CD4-positive, alpha-beta T cell treated with Interleukin-2 at 100 ng/mL for 4 hours (primary cell): ENCODE measurements at regions not wholly inside any gene's neighbourhood (a gene's known extent, or its start where the extent isn't known, plus 50 kb on each side); places are given as distances from the start of the nearest gene placed in this dataset.
"Not testable (repeated sequence)": the region's sequence is repeated elsewhere in the genome, so short reads cannot be mapped to it uniquely, and the experiment has no call there.

ENCODE experiments used
- DNase-seq: peaks from one replicate; pipeline ENCODE4 v3.0.0-alpha.2; 2020; ENCODE audit warnings: low spot score

DNA sequence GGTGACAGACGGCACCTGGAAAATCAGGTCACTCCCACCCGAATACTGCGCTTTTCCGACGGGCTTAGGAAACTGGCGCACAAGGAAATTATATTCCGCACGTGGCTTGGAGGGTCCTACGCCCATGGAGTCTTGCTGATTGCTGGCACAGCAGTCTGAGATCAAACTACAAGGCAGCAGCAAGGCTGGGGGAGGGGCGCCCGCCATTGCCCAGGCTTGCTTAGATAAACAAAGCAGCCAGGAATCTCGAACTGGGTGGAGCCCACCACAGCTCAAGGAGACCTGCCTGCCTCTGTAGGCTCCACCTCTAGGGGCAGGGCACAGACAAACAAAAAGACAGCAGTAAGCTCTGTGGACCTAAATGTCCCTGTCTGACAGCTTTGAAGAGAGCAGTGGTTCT is 394.3 kb downstream of the PTH2R start:
- not testable (repeated sequence) for DNase-seq

DNA sequence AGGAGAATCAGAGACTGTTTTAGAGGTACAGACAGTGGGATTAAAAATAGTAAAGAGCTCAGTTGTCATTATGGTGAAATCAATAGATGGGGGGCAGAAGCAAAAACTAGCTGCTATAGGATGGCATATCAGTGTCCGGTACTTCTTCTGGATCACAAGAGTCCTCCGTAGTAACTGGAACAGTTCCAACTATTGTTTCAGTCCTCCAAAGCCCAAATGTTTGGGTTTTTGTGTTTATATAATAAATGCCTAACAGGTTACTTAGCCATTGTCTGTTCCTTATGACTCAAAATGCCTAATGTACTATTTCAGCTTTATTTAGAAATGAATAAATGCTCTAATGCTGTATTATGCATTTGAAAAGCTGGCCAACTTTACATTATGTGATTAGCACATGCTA is 401.2 kb downstream of the PTH2R start:
- no peak for DNase-seq

DNA sequence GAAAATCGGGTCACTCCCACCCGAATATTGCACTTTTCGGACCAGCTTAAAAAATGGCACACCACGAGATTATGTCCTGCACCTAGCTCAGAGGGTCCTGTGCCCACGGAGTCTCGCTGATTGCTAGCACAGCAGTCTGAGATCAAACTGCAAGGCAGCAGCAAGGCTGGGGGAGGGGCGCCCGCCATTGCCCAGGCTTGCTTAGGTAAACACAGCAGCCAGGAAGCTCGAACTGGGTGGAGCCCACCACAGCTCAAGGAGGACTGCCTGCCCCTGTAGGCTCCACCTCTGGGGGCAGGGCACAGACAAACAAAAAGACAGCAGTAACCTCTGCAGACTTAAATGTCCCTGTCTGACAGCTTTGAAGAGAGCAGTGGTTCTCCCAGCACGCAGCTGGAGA is 405.3 kb downstream of the PTH2R start:
- DNase-seq: not testable (repeated sequence)

DNA sequence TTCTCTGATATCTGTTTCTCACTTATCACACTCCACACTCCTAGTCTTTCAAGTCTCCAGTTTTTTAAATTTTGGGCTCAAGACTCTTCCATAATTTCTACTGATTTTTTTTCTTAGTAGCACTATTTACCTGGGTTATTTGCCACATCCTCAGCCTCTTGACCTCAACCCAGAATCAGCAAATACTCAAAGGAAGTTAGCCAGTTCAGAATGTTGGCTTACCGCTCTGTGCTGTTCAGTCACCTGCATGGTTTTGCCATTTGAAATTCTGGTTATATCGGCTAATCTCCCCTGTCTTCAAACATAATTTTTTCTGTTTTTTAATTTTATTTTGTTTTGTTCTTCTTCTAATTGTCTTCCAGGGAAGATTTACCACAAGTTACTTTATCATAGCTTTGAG is 412.6 kb downstream of the PTH2R start:
- DNase-seq: no peak

DNA sequence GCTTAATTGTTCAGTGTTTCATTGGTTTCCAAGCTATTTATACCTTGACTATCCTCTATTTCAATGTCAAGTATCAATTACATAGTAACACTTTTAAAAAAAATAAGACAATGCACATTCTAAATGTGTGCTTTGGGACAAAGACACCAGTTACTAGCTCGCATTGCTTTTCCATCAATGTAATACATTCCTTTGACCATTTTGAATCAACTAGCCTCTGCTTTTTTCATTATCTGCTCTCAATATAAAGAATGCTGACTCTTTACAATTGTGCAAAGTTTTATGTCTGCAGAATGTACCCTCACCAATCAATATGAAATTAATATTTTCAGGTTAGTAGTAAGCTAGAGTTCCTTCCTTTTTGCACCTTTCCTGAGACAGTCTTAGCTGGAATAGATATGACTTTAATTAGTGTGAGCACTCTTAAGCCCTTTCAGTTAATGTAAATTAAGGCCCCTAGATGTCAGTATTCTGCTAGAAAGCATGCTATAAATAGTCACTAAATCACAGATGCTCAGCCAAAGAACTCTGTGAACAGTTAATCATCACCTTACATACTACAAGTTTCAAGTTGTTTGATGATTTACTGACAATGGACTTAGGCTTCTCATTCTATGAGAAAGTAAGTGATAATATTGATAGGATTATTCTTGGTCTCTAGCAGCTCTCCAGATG is 413.6 kb downstream of the PTH2R start:
- no peak for DNase-seq

DNA sequence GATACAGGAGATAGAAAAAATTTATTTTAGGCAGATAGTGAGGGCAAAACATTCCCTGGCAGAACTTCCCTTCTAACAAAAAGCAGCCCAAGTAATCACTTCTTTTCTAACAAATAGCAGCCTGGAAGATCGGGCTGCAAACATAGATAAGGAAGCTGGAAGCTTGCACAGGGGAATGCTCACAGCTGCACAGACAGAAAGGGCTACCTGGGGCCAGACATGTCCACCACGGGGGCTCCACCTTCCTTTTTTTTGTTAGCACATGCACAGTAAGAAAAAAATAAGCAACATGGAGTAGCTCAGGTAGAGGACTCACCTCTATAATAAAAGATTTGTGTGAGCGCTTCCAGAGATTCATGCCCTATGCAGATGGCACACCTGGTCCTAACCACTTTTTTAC is 420.5 kb downstream of the PTH2R start:
- DNase-seq: no peak

DNA sequence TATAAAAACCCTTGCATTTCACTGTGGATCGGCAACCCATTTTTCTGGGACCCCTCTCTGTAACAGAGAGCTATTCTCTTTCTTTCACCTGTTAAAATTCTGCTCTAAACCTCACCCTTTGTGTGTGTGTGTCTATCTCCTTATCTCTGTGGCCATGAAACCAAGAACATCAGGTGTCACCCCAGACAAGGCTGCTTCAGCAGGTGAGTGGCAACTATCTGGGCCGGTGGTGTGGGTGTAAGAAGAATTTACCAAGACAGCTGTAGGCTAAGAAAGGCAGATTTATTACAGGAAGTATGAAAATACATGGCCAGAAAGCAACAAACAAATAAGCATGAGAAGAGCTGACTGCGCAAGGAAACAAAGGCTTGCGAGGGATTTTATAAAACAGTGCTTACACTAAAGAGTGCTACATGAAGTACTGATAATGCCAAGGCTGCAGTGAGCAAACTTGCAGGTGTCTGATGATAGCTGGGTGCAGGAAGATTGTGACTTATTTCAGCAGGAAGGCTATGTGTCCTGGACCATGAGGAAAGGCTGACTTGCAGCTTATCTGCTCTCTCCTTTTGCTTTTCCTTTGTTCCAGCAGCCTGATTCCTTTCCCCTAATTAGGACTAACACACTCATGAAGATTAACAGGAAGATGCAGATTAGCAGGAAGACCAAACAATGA is 421.1 kb downstream of the PTH2R start:
- DNase-seq: no peak

DNA sequence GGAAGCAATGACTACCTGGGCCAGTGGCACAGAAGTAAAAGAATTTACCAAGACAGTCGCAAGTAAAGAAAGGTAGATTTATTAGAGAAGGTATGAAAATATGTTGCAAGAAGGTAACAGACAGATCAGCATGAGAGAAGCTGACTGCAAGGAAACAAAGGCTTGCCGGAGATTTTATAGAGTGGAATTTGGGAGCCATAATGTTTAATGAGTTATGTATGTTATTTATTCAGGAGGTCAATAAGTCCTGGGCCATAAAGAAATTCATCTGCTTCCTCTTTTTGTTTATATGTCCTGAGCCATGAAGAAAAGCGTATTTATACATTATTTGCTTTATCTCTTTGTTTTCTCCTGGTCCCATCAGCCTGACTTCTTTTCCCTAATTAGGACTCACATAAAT is 423.6 kb downstream of the PTH2R start:
- no peak for DNase-seq

DNA sequence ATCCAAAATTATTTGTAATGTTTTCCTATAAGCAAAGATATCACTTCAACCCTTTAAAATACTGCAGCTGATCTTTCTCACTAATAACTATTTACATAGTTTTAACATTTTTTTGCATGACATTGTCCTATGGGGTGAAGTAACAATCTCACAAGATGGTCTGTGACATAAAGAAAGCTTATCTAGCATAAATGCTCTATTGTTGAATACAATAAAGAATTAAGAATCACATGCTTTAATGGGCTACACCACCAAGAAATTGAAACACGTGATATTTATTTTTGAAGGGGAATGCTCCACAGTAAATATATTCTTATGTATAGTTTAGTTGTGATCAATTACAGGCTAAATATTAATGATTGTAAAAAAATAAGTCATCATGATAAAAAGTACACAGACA is 441.1 kb downstream of the PTH2R start:
- DNase-seq: no peak

DNA sequence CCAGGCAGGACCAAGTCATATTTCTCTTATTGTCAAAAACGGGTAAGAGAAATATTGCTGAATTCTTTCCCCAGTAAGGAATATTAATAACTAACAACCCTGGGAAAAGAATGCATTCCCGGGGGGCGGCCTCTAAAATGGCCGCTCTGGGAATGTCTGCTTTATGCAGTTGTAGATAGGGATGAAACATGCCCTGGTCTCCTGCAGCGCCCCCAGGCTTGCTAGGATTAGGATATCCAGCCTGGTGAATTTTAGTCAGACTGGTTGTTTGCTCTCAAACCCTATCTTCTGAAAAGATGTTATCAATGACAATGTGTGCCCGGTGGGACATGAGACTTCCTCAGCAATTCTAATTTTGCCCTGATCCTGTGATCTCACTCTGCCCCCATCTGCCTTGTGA is 448.1 kb downstream of the PTH2R start:
- no peak for DNase-seq

DNA sequence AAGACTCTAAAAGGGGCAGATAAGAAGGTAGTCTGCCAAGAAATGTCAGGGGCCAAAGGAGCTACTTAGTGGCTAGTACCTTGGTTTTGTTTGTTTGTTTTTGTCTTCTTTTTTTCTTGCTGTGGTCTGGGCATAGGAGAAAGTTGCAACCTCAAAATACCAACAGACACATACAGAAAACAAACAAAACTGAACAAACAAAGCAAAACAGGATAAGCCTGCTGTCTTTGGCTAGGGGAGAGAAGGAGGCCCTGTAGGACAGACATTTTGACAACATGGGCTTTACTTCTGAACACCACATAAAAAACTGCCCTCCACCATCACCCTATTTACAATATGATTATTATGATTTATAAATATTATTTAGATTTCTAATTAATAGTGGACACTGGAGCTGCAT is 460.8 kb downstream of the PTH2R start:
- DNase-seq: no peak

DNA sequence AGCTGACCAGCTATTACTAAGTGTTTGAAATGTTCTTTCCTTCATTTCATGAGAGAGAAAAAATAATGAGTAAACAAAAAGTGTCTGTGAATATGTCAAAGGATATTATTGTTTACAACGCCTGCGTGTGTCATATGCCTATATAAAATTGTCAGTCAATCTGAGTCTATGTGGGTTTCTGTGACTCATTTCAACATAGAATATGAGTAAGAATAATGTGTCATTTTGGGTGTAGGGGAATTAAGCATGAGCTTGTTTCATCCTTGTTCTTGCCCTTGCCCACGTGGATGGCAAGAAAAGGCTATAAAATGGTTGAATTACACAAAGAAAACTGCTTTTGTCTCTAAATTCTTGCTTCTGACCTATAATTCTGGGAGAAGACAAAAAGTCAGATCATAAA is 466.0 kb downstream of the PTH2R start:
- no peak for DNase-seq

DNA sequence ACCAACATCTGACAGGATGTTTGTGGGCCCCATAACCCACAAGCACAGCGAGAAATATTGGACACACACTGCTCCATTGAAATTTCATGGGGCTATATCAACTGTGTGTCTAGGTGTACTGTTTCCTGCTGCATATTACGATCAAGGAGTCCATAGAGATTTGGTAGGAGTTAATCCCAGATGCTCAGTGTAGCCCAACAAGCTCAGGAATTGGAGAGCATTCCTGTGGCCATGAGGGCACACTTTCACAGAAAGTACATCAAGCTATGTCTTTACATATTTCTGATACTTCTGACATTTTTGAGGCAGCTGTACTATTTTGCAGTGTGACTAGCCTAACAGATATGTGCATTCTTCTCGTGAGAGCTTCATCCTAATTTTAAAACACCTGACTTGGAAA is 473.1 kb downstream of the PTH2R start:
- no peak for DNase-seq

DNA sequence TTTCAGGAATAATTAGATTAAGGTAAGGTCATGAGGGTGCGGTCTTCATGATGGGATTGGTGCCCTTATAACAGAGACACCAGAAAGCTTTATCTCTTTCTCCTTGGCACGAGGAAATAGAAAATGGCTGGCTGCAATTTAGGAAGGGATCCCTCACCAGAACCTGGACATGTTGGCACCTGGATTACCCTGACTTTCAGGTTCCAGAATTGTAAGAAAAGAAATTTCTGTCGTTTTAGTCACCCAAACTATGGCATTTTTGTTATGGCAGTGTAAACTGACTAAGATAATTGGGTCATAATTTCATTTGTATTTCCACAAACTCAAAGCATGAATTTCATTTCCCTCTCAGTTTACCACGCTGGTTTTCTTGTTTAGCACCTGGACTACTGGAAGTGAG is 473.6 kb downstream of the PTH2R start:
- no peak for DNase-seq

DNA sequence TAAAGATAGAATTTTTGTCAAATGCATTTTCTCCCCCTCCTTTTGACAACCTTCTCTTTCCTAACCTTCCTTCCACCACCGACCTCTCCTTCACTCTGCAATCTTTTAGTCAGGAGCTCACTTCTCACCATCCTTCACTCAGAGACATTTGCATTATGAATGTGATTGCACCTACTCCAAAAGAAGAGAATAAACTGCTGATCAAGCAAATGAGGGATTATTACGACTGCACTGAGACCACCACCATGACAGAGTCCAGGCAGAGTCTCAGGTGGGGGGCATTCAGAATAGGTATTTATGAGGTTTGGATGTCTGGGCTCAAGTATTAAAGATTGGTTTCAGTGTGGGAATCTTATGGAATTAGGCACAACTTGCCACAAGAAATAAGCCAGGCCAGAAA is 483.9 kb downstream of the PTH2R start:
- DNase-seq: no peak

DNA sequence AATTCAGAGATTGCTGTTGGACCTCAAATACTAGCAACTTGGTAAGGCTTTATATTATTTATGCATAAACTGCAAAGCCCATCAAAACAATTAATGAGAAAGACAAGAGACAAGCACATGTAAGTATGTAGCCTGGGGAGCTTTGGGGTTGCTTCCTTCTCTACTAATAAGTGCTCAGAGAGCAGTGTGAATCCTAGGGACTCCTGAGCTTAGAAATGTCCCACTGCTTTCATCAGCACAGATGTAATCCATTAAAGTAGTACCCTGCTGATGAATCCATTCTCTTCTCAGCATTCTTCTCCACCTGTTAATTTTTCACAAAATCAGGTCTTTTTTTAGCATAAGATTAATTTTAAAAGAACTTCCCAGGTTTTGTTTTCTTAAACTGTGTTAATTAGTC is 485.6 kb downstream of the PTH2R start:
- no peak for DNase-seq

DNA sequence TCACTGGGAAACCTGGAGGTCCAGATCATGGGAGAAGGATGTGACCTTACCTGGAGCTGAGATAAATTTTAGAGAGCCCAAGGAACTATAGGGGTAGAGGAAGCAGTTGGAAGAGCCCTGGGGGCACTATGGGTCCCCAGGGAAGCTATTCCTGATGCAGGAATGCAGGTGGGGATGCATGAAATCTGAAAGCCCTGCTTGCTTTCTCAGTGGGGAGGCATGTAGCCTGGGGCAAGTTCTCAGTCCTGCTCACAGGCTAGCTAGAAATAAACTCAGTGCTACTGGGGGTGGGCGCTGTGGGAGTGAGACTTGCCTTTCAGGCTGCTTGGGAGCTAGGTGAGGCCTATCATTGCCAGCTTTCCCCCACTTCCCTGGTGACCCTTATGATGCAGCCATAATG is 499.7 kb downstream of the PTH2R start:
- no peak for DNase-seq

DNA sequence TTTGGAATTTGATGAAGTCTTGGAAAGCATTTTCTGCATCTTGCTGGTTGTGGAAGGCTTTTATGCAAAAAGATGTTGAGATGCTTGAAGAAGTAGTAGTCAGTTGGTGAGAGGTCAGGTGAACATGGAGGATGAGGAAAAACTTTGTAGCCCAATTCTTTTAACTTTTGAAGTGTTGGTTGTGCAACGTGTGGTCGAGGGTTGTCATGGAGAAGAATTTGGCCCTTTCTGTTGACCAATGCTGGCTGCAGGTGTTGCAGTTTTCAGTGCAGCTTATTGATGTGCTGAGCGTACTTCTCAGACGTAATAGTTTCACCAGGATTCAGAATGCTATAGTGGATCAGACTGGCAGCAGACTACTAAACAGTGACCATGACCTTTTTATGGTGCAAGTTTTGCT is 508.4 kb upstream of the MAP2 start:
- no peak for DNase-seq

DNA sequence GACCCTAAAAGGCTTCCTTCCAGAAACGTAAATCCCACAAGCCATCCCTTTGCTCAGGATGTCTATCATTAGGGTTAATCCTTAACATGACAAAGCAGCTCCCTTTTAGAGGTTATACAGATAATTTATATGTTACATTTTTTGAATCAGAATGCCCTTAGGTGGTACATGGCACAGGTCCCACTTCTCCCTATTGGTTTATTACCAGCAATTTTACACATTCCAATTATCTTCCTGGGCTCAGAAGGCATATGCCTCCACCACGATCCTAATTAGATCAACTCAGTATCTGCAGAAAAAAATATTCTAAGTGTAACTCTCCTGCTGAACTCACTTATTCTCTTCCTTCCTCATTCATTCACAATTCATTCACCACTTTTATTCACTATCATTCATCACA is 507.0 kb upstream of the MAP2 start:
- DNase-seq: no peak

DNA sequence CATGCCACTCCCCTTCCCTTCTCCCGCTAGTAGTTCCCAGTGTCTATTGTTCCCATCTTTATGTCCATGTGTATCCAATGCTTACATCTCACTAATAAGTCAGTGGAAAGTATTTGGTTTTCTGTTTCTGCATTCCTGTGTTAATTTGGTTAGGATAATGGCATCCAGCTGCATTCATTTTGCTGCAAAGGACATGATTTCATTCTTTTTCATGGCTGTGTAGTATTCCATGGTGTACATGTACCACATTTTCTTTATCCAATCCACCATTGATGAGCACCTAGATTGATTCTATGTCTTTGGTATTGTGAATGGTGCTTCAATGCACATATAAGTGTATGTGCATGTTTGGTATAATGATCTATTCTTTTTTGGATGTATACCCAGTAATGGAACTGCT is 502.5 kb upstream of the MAP2 start:
- not testable (repeated sequence) for DNase-seq

DNA sequence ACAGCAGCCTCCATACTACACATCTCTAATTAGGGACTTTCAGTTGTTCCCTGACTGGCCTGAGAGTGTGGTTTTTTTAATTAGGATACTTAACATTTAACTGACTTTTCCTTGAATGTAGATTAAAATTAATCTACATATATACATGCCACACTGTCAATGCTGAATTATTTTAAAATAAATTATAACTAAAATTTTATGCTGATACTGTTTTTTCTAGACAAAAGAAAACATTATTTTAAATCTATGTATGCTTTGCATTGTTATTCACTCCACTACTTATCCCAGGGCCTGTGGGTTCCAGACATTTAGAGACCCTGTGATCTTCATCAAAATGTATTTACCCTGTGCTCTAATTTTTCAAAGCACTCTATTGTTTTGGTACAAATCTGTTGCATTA is 496.0 kb upstream of the MAP2 start:
- no peak for DNase-seq

DNA sequence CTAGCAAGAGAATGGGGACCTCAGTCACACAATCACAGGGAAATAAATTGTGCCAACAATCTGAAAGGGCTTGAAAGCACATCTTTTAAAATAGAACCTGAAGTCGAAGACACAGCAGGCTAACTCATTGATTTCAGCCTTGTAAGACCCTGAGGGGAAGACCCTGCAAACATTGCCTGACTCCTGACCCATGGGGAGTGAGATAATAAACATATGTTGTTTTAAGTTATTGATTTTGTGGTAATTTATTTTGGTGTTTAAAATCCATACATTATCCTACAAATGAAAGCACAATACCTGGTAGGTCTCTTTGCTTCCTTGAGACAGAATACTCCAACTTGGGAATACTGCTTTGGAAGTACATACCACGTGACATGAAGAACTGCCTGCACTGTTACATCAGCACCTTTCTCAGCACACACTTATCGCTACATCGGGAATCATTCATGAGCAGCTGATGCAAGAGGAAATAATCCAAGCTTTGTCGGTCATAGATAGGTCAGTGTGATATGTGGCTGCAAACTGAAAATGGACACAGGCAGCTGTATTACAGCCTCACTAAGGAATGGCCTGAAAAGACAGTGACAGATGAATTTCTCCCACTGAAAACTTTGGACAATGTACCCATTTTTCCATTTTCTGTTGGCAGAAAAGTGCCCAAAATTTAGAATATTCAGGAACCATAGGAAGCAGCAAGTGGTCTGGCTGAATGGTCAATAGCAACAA is 494.5 kb upstream of the MAP2 start:
- no peak for DNase-seq

DNA sequence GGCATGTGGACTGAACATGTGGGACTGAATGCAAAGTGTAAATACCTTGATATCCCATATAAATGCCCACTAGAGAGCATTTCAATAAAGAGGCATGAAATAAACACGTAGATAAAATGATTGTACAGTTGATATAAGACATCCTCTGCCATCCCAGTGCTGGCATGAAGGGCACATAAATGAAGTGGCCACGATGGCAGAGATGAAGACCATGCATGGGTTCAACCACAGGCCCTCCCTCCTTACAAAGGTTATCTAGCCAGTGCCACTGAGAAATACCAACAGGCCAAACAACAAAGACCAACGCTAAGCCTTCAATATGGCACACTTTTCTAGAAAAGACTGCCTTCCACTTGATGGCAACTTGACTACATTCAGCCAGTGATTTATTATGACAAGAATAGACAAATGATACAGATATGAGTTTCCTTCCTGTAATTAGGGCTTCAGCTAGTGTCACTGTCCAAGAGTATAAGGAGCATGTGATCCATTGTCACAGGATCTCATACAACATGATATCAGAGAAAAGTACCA is 493.9 kb upstream of the MAP2 start:
- no peak for DNase-seq
